Body of pancreas (tissue), 4 donors: ENCODE measurements at regions not wholly inside any gene's neighbourhood (a gene's known extent, or its start where the extent isn't known, plus 50 kb on each side); places are given as distances from the start of the nearest gene placed in this dataset.

Source experiments
- POLR2A ChIP-seq, 3 donors: fragments of 450-650 bp; IDR thresholded peaks; one replicate each; pipeline ENCODE4 v1.6.1; 2016; ENCODE audit warnings: antibody characterized with exemption in 3 of 3, mild to moderate bottlenecking in 2 of 3
- TF ChIP-seq, protein P1 (sequence below), 7 experiments: fragments of 450-650 bp in 4 of 7; fragments of 200-600 bp in 3 of 7; sonication (generic) in 3 of 7; IDR thresholded peaks; one replicate each; pipeline ENCODE4 v1.5.1; 2016 to 2019; ENCODE audit warnings: antibody characterized with exemption in 7 of 7

DNA sequence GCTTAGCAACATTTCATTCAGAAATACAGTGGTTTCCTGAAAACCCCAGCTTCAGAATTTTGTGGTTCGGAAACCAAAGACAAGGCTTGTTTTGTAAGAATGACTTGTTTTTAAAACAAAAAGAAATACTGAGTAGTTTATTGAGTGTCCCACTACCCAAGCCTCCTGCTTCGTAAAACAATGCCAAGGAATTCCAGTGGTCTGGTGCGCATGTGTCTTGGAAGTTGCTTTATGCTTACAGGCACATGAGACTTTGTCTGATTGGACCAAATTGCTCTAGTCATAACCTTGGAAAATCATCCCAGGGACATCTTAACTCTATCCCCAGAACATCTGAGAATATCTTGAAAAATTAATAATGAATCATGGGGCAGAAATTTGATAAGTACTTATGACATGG is 77.1 kb upstream of the FST start:
- TF ChIP-seq, protein P1, sequence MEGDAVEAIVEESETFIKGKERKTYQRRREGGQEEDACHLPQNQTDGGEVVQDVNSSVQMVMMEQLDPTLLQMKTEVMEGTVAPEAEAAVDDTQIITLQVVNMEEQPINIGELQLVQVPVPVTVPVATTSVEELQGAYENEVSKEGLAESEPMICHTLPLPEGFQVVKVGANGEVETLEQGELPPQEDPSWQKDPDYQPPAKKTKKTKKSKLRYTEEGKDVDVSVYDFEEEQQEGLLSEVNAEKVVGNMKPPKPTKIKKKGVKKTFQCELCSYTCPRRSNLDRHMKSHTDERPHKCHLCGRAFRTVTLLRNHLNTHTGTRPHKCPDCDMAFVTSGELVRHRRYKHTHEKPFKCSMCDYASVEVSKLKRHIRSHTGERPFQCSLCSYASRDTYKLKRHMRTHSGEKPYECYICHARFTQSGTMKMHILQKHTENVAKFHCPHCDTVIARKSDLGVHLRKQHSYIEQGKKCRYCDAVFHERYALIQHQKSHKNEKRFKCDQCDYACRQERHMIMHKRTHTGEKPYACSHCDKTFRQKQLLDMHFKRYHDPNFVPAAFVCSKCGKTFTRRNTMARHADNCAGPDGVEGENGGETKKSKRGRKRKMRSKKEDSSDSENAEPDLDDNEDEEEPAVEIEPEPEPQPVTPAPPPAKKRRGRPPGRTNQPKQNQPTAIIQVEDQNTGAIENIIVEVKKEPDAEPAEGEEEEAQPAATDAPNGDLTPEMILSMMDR (IDR thresholded peaks at IDR 0.05): no peak
- TF ChIP-seq POLR2A (IDR thresholded peaks at IDR 0.05): no peak
